Neural crest cell (in vitro differentiated cells): ENCODE measurements at regions not wholly inside any gene's neighbourhood (a gene's known extent, or its start where the extent isn't known, plus 50 kb on each side); places are given as distances from the start of the nearest gene placed in this dataset.

Experiments used
- DNase-seq: peaks from one replicate; pipeline ENCODE4 v3.0.0; 2021; ENCODE audit warnings: low read depth, mixed read lengths, low spot score
- H3K27ac Mint-ChIP-seq: one replicate; pipeline ENCODE4 v1.8.0; 2021; ENCODE audit warnings: mild to moderate bottlenecking, mixed read lengths; ENCODE audit not compliant: unreplicated experiment
- H3K27me3 Mint-ChIP-seq: 2 replicates; pipeline ENCODE4 v1.8.0; 2021; ENCODE audit warnings: low read depth, mild to moderate bottlenecking, mixed read lengths
- H3K36me3 Mint-ChIP-seq: 2 replicates; pipeline ENCODE4 v1.8.0; 2021; ENCODE audit warnings: low read depth, mild to moderate bottlenecking, mixed read lengths
- H3K4me1 Mint-ChIP-seq: 2 replicates; pipeline ENCODE4 v1.8.0; 2021; ENCODE audit warnings: mixed read lengths
- H3K4me3 Mint-ChIP-seq: one replicate; pipeline ENCODE4 v1.8.0; 2021; ENCODE audit warnings: mild to moderate bottlenecking, mixed read lengths
- H3K9me3 Mint-ChIP-seq: 2 replicates; pipeline ENCODE4 v1.8.0; 2021; ENCODE audit warnings: mixed read lengths
- TF ChIP-seq, protein P1 (sequence below): fragments of 200-600 bp; sonication (generic); conservative IDR thresholded peaks from 2 replicates; pipeline ENCODE4 v1.5.0; 2021; ENCODE audit warnings: antibody characterized with exemption, mild to moderate bottlenecking

DNA sequence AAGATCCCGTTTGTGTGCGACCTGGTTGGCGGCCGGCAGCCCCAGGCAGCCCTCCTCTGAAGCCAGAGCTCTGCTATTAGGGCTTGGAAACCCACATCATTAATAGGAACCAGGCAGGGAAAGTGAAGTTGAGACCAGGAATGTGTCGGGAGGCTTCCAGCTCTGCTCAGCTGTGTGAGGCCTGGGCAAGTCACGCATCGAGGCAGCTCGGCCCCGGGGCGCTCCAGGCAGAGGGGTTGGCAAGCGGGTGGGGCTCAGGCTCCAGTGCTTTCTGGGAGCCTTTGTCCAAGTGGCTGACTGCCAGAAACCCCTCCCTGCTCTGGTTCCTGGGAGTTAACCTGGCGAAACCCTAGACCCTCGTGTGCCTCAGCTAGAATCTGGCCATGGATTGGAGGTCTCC lies 1151.7 kb downstream of the VRK1 start:
- TF ChIP-seq, protein P1, sequence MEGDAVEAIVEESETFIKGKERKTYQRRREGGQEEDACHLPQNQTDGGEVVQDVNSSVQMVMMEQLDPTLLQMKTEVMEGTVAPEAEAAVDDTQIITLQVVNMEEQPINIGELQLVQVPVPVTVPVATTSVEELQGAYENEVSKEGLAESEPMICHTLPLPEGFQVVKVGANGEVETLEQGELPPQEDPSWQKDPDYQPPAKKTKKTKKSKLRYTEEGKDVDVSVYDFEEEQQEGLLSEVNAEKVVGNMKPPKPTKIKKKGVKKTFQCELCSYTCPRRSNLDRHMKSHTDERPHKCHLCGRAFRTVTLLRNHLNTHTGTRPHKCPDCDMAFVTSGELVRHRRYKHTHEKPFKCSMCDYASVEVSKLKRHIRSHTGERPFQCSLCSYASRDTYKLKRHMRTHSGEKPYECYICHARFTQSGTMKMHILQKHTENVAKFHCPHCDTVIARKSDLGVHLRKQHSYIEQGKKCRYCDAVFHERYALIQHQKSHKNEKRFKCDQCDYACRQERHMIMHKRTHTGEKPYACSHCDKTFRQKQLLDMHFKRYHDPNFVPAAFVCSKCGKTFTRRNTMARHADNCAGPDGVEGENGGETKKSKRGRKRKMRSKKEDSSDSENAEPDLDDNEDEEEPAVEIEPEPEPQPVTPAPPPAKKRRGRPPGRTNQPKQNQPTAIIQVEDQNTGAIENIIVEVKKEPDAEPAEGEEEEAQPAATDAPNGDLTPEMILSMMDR, result no peak
- H3K4me1 Mint-ChIP-seq, result no peaks in the 10 kb centered on the region
- no peak overlapping the region for H3K4me3 Mint-ChIP-seq
- no peak for DNase-seq
- H3K27ac Mint-ChIP-seq, result no peak overlapping the region
- no peaks in the 10 kb centered on the region for H3K9me3 Mint-ChIP-seq
- peaks cover 5% of the 10 kb centered on the region for H3K27me3 Mint-ChIP-seq
- no peaks in the 10 kb centered on the region for H3K36me3 Mint-ChIP-seq

DNA sequence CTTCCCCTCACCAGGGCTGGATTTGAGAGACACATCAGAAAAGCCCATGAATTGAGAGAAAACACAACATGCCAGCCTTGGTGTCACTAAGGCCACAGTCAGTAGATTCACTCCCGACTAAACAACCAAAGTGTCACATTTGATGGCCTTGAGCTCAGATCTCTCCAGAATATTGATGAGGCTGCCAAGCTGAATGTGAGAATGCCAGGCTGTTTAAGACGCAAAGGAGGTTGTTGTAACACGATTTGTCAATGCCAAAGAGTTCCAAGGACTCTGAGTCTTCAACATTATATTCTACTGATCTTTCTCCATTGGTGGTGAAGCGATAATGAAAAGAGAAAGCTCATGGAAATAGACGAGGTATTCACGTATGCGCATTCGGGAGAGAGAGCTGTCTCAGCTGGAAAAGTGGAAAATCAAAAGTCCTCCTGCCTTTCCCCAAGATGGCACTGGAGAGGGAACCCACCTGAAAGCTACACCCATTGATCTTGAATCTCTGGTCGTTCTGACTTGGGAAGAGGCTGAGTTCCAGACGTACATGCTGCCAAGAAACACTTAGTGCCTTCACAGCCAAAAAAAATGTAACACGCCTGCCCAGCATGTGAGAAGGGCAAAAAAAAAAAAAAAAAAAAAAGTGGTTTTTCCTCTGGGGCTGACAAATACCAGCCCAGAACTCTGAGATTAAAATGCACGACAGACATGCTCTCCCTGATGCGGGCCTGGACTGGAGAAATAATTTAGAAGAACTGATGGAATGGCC lies 1159.6 kb downstream of the VRK1 start:
- H3K9me3 Mint-ChIP-seq, result no peaks in the 10 kb centered on the region
- H3K4me3 Mint-ChIP-seq, result no peak overlapping the region
- H3K4me1 Mint-ChIP-seq, result no peaks in the 10 kb centered on the region
- peaks cover 10% of the 10 kb centered on the region for H3K27me3 Mint-ChIP-seq
- no peak for DNase-seq
- H3K36me3 Mint-ChIP-seq, result no peaks in the 10 kb centered on the region
- TF ChIP-seq, protein P1, result no peak
- no peak overlapping the region for H3K27ac Mint-ChIP-seq

DNA sequence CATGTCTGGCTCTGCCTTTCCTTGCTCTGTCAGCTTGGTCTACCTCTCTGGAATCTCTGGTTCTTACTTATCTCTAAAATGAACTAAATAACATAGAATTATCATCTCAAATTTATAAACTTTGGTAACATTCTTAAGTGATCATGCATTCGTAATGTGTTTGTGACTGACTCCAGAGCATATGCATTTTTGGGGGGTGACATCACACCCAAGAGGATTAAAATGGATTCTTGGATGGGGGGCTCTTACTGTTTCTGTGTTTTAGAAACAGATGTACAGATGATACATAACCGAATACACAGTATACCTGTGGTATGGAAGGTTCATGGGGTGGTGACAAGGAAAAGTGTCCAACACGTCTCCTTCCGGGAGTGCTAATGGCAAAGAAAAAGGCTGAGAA lies 1162.1 kb downstream of the VRK1 start:
- Mint-ChIP-seq H3K4me3 (no peak overlapping the region), H3K27me3 (peaks cover 10% of the 10 kb centered on the region), H3K27ac (no peak overlapping the region), H3K9me3 (no peaks in the 10 kb centered on the region), H3K4me1 (no peaks in the 10 kb centered on the region), H3K36me3 (no peaks in the 10 kb centered on the region)
- TF ChIP-seq, protein P1, result no peak
- DNase-seq, result no peak

DNA sequence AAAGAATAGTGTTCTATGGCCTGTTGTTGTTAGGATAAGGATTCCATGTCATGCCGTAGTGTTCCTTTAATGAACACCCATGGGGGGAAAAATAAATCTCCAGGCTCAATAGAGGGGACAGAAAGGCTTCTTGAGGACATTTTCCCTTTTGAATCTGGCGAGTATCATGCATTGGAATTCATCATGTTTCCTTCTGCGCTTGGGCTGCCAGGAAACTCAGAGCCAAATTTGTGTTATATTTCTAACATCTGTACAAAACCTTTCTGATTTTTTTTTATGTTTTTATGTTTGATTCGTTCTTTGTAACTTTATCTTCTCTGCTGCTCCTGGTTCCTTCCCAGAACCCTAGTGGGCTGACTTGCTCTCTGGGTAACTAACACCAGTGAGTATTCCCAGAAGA lies 1163.3 kb downstream of the VRK1 start:
- H3K4me1 Mint-ChIP-seq, result no peaks in the 10 kb centered on the region
- TF ChIP-seq, protein P1, result no peak
- no peak overlapping the region for H3K4me3 Mint-ChIP-seq
- no peaks in the 10 kb centered on the region for H3K36me3 Mint-ChIP-seq
- no peaks in the 10 kb centered on the region for H3K9me3 Mint-ChIP-seq
- no peak for DNase-seq
- peaks cover 6% of the 10 kb centered on the region for H3K27me3 Mint-ChIP-seq
- no peak overlapping the region for H3K27ac Mint-ChIP-seq

DNA sequence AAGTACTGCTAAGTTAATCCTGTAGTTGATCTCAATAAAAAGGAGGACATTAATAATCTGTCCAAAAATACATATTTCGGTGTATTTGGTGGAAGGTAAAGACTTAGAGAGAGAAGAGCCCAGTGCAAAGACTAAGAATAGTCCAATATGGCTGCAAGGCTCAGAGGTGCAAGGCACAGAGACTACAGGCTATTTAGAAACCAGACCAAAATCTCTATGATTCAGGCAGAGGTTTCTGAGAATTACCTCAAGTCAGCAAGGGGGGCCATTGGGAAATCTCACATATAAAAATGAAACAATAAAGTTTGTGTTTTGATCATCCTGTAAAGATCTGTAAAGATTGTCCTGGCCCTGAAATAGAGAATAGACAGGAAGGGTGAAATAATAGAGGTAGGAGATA lies 1173.0 kb downstream of the VRK1 start:
- no peaks in the 10 kb centered on the region for H3K36me3 Mint-ChIP-seq
- no peaks in the 10 kb centered on the region for H3K9me3 Mint-ChIP-seq
- TF ChIP-seq, protein P1, result no peak
- no peak overlapping the region for H3K4me3 Mint-ChIP-seq
- DNase-seq, result no peak
- peaks cover 8% of the 10 kb centered on the region for H3K27me3 Mint-ChIP-seq
- H3K4me1 Mint-ChIP-seq, result no peaks in the 10 kb centered on the region
- no peak overlapping the region for H3K27ac Mint-ChIP-seq
